ENCODE measurements at regions not wholly inside any gene's neighbourhood (a gene's known extent, or its start where the extent isn't known, plus 50 kb on each side); places are given as distances from the start of the nearest gene placed in this dataset.

GRCh38 chr20:6689339-6689973 lies 78.0 kb upstream of the BMP2 start:
- H3K27ac ChIP-seq (ENCODE audit: low read depth in 1 of 2, low read length in 2 of 2) = no peak overlapping the region
- Mint-ChIP-seq H3K27me3 (no peaks in the 10 kb centered on the region), H3K9me3 (peaks cover 7% of the 10 kb centered on the region), H3K27ac (no peak overlapping the region), H3K4me1 (ENCODE audit: low read depth) (no peaks in the 10 kb centered on the region), H3K4me3 (no peak overlapping the region), H3K36me3 (ENCODE audit: low read depth) (no peaks in the 10 kb centered on the region)
- H3K36me3 ChIP-seq (ENCODE audit: insufficient read depth, low read length) = no peaks in the 10 kb centered on the region
- CTCF ChIA-PET = no interaction called here
- intact Hi-C loops (cut with DNase I, micrococcal nuclease) = no loop called here
- DNase-seq (no peak), ATAC-seq (ENCODE audit: poor library complexity) (no peak)
- H3K4me3 ChIP-seq (ENCODE audit: low read length) = no peak overlapping the region
- H3K4me1 ChIP-seq (ENCODE audit: insufficient read depth, low read length) = no peaks in the 10 kb centered on the region
- no peaks in the 10 kb centered on the region for H3K27me3 ChIP-seq (ENCODE audit: control insufficient read depth in 1 of 2, insufficient read depth in 2 of 2, low read length in 2 of 2)
- H3K9me3 ChIP-seq (ENCODE audit: control insufficient read depth in 1 of 2, insufficient read depth in 1 of 2, low read length in 2 of 2) = peaks cover 0 to 8% of the 10 kb centered on the region in 2 experiments
- POLR2A ChIA-PET = no interaction called here
- no peak for TF ChIP-seq CTCF (IDR thresholded peaks at IDR 0.05)

GRCh38 chr20:6686171-6686570 lies 81.3 kb upstream of the BMP2 start:
- Mint-ChIP-seq H3K27me3 (no peaks in the 10 kb centered on the region), H3K4me3 (no peak overlapping the region), H3K36me3 (ENCODE audit: low read depth) (no peaks in the 10 kb centered on the region), H3K27ac (no peak overlapping the region), H3K4me1 (ENCODE audit: low read depth) (no peaks in the 10 kb centered on the region), H3K9me3 (peaks cover 7% of the 10 kb centered on the region)
- Histone ChIP-seq H3K9me3 (ENCODE audit: control insufficient read depth in 1 of 2, insufficient read depth in 1 of 2, low read length in 2 of 2) (peaks cover 0 to 5% of the 10 kb centered on the region in 2 experiments), H3K36me3 (ENCODE audit: insufficient read depth, low read length) (no peaks in the 10 kb centered on the region), H3K4me3 (ENCODE audit: low read length) (no peak overlapping the region), H3K27me3 (ENCODE audit: control insufficient read depth in 1 of 2, insufficient read depth in 2 of 2, low read length in 2 of 2) (no peaks in the 10 kb centered on the region), H3K4me1 (ENCODE audit: insufficient read depth, low read length) (no peaks in the 10 kb centered on the region), H3K27ac (ENCODE audit: low read depth in 1 of 2, low read length in 2 of 2) (no peak overlapping the region)
- intact Hi-C loops (cut with DNase I, micrococcal nuclease) = no loop called here
- TF ChIP-seq CTCF (IDR thresholded peaks at IDR 0.05) = no peak
- ATAC-seq (ENCODE audit: poor library complexity) (no peak), DNase-seq (peak in 1 of 14 experiments; percentile 2)
- ChIA-PET POLR2A (no interaction called here), CTCF (no interaction called here)

- no peaks in the 10 kb centered on the region for H3K27me3 ChIP-seq (ENCODE audit: control insufficient read depth in 1 of 2, insufficient read depth in 2 of 2, low read length in 2 of 2)
- H3K4me3 ChIP-seq (ENCODE audit: low read length) = no peak overlapping the region
- Mint-ChIP-seq H3K4me1 (ENCODE audit: low read depth) (no peaks in the 10 kb centered on the region), H3K4me3 (no peak overlapping the region), H3K9me3 (peaks cover 3% of the 10 kb centered on the region), H3K27ac (no peak overlapping the region), H3K27me3 (no peaks in the 10 kb centered on the region), H3K36me3 (ENCODE audit: low read depth) (no peaks in the 10 kb centered on the region)
- ATAC-seq (ENCODE audit: poor library complexity) (no peak), DNase-seq (no peak)
- intact Hi-C loops (cut with DNase I, micrococcal nuclease) = no loop called here
- peaks cover 0 to 4% of the 10 kb centered on the region in 2 experiments for H3K9me3 ChIP-seq (ENCODE audit: control insufficient read depth in 1 of 2, insufficient read depth in 1 of 2, low read length in 2 of 2)
- no peak for TF ChIP-seq CTCF (IDR thresholded peaks at IDR 0.05)
- no peak overlapping the region for H3K27ac ChIP-seq (ENCODE audit: low read depth in 1 of 2, low read length in 2 of 2)
- ChIA-PET CTCF (no interaction called here), POLR2A (no interaction called here)
- H3K4me1 ChIP-seq (ENCODE audit: insufficient read depth, low read length) = no peaks in the 10 kb centered on the region
- no peaks in the 10 kb centered on the region for H3K36me3 ChIP-seq (ENCODE audit: insufficient read depth, low read length)
Observed at GRCh38 chr20:6685626-6686025, 81.9 kb upstream of the BMP2 start.
